Upper lobe of left lung (tissue), 6 donors: ENCODE measurements at regions not wholly inside any gene's neighbourhood (a gene's known extent, or its start where the extent isn't known, plus 50 kb on each side); places are given as distances from the start of the nearest gene placed in this dataset.

Source experiments
- ATAC-seq, 2 donors: fragments of 200-7000 bp; cut with Tn5 transposase; one replicate each; pipeline ENCODE4 v1.9.1; 2022; ENCODE audit warnings: mild to moderate bottlenecking in 2 of 2, moderate library complexity in 2 of 2; ENCODE audit not compliant: low FRiP score in 2 of 2
- DNase-seq, 2 donors: peaks; one replicate each; pipeline ENCODE4 v3.0.0-alpha.2; 2019 to 2020
- H3K27ac ChIP-seq, 4 donors: fragments of 200-600 bp; sonication (generic); one replicate each; pipeline ENCODE4 v1.5.1; 2016 to 2019
- H3K27me3 ChIP-seq, 4 donors: fragments of 200-600 bp; sonication (generic); one replicate each; pipeline ENCODE4 v1.5.1; 2017 to 2019
- H3K36me3 ChIP-seq, 4 donors: fragments of 200-600 bp; sonication (generic); one replicate each; pipeline ENCODE4 v1.5.1; 2016 to 2019
- H3K4me1 ChIP-seq, 4 donors: fragments of 200-600 bp; sonication (generic); one replicate each; pipeline ENCODE4 v1.5.1; 2018 to 2019
- H3K4me3 ChIP-seq, 4 donors: fragments of 200-600 bp; sonication (generic); one replicate each; pipeline ENCODE4 v1.5.1; 2017 to 2019; ENCODE audit warnings: mild to moderate bottlenecking in 2 of 4, moderate library complexity in 1 of 4
- H3K9me3 ChIP-seq, 4 donors: fragments of 200-600 bp; sonication (generic); one replicate each; pipeline ENCODE4 v1.5.1; 2018 to 2019
- EP300 ChIP-seq, 4 donors: sonication (generic); formaldehyde crosslinking; IDR thresholded peaks; one replicate each; pipeline ENCODE4 v1.5.1; 2017; ENCODE audit warnings: antibody characterized with exemption in 4 of 4, control low read depth in 2 of 4
- POLR2A ChIP-seq, 4 donors: fragments of 450-650 bp; IDR thresholded peaks; one replicate each; pipeline ENCODE4 v1.5.1; 2016 to 2017; ENCODE audit warnings: antibody characterized with exemption in 4 of 4, mild to moderate bottlenecking in 2 of 4
- POLR2AphosphoS5 ChIP-seq, 2 donors: sonication (generic); formaldehyde crosslinking; IDR thresholded peaks; one replicate each; pipeline ENCODE4 v1.5.1; 2017; ENCODE audit warnings: antibody characterized with exemption in 2 of 2
- WGBS, 2 donors: methylation state at CpG; one replicate each; pipeline ENCODE4 v1.1.5; 2017 to 2018; 5-methylcytosine and 5-hydroxymethylcytosine counted together
- TF ChIP-seq, protein P1 (sequence below), 6 experiments: fragments of 450-650 bp in 4 of 6; fragments of 200-600 bp in 2 of 6; sonication (generic) in 2 of 6; IDR thresholded peaks; one replicate each; pipeline ENCODE4 v1.5.1; 2016 to 2019; ENCODE audit warnings: antibody characterized with exemption in 6 of 6
- donor health status: DM: no; HTN: no; CAD: no; lungs with moderate emphysema.
- donor health status: DM: no; HTN: yes; CAD: no; lungs with severe emphysema.

- no peak for DNase-seq
- Histone ChIP-seq H3K4me3 (no peak overlapping the region), H3K27ac (no peak overlapping the region), H3K9me3 (no peaks in the 10 kb centered on the region), H3K36me3 (no peaks in the 10 kb centered on the region), H3K27me3 (no peaks in the 10 kb centered on the region), H3K4me1 (no peaks in the 10 kb centered on the region)
- no peak for ATAC-seq
- WGBS, 2 donors, result 79 to 81% methylated on average over 3 of the region's 3 CpGs
- TF ChIP-seq POLR2A (IDR thresholded peaks at IDR 0.05), result no peak
- TF ChIP-seq, protein P1, sequence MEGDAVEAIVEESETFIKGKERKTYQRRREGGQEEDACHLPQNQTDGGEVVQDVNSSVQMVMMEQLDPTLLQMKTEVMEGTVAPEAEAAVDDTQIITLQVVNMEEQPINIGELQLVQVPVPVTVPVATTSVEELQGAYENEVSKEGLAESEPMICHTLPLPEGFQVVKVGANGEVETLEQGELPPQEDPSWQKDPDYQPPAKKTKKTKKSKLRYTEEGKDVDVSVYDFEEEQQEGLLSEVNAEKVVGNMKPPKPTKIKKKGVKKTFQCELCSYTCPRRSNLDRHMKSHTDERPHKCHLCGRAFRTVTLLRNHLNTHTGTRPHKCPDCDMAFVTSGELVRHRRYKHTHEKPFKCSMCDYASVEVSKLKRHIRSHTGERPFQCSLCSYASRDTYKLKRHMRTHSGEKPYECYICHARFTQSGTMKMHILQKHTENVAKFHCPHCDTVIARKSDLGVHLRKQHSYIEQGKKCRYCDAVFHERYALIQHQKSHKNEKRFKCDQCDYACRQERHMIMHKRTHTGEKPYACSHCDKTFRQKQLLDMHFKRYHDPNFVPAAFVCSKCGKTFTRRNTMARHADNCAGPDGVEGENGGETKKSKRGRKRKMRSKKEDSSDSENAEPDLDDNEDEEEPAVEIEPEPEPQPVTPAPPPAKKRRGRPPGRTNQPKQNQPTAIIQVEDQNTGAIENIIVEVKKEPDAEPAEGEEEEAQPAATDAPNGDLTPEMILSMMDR (IDR thresholded peaks at IDR 0.05), result no peak
- TF ChIP-seq EP300 (IDR thresholded peaks at IDR 0.05), result no peak
These were observed 195.5 kb upstream of the C9orf72 start for GRCh38 chr9:27768781-27769180.

DNA sequence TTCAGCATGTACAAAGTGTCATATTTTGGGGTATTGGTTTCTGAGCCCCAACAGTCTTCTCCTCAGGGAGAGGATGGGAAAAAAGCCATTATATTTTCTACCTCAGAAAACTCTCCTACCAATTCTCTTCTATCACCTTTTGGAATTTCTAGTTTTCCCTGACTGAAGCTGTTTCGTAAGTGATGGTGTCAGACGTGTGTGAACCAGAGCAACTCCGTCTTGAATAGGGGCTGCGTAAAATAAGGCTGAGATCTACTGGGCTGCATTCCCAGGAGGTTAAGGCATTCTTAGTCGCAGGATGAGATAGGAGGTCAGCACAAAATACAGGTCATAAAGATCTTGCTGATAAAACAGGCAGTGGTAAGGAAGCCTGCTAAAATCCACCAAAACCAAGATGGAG, 197.3 kb upstream of the C9orf72 start:
- DNase-seq (no peak), ATAC-seq (no peak)
- TF ChIP-seq POLR2AphosphoS5 (IDR thresholded peaks at IDR 0.05) (no peak), EP300 (IDR thresholded peaks at IDR 0.05) (no peak), POLR2A (IDR thresholded peaks at IDR 0.05) (no peak)
- TF ChIP-seq, protein P1 (IDR thresholded peaks at IDR 0.05), result no peak
- Histone ChIP-seq H3K27ac (no peak overlapping the region), H3K27me3 (no peaks in the 10 kb centered on the region), H3K9me3 (no peaks in the 10 kb centered on the region), H3K4me1 (no peaks in the 10 kb centered on the region), H3K36me3 (no peaks in the 10 kb centered on the region), H3K4me3 (no peak overlapping the region)
- 70 to 72% methylated on average over 5 of the region's 5 CpGs for WGBS, 2 donors

GRCh38 chr9:27771803-27772545, 198.7 kb upstream of the C9orf72 start:
- Histone ChIP-seq H3K4me1 (no peaks in the 10 kb centered on the region), H3K4me3 (no peak overlapping the region), H3K27ac (no peak overlapping the region), H3K9me3 (no peaks in the 10 kb centered on the region), H3K36me3 (no peaks in the 10 kb centered on the region), H3K27me3 (no peaks in the 10 kb centered on the region)
- 41 to 49% methylated on average over 4 of the region's 4 CpGs for WGBS, 2 donors
- ATAC-seq (no peak), DNase-seq (no peak)
- TF ChIP-seq EP300 (IDR thresholded peaks at IDR 0.05) (no peak), POLR2A (IDR thresholded peaks at IDR 0.05) (no peak), POLR2AphosphoS5 (IDR thresholded peaks at IDR 0.05) (no peak)
- TF ChIP-seq, protein P1 (IDR thresholded peaks at IDR 0.05), result no peak

- H3K4me1 ChIP-seq, result no peaks in the 10 kb centered on the region
- no peak overlapping the region for H3K27ac ChIP-seq
- no peak for TF ChIP-seq POLR2A (IDR thresholded peaks at IDR 0.05)
- TF ChIP-seq, protein P1 (IDR thresholded peaks at IDR 0.05), result no peak
- TF ChIP-seq POLR2AphosphoS5 (IDR thresholded peaks at IDR 0.05), result no peak
- no peak for TF ChIP-seq EP300 (IDR thresholded peaks at IDR 0.05)
- H3K9me3 ChIP-seq, result no peaks in the 10 kb centered on the region
- no peaks in the 10 kb centered on the region for H3K27me3 ChIP-seq
- ATAC-seq (no peak), DNase-seq (no peak)
- H3K36me3 ChIP-seq, result no peaks in the 10 kb centered on the region
- H3K4me3 ChIP-seq, result no peak overlapping the region
- WGBS, 2 donors, result 66 to 90% methylated on average over 5 to 7 of the region's 7 CpGs
These were observed 211.8 kb upstream of the C9orf72 start for GRCh38 chr9:27784847-27785713.
